Esophagus squamous epithelium (tissue), 5 donors: ENCODE measurements at regions not wholly inside any gene's neighbourhood (a gene's known extent, or its start where the extent isn't known, plus 50 kb on each side); places are given as distances from the start of the nearest gene placed in this dataset.
"Not testable (repeated sequence)": the region's sequence is repeated elsewhere in the genome, so short reads cannot be mapped to it uniquely, and the experiment has no call there.

Source experiments
- DNase-seq: peaks from one replicate; lab custom pipeline; 2025; lab: John Stamatoyannopoulos, UW
- H3K27ac ChIP-seq, 4 donors: fragments of 200-600 bp; sonication (generic); one replicate each; pipeline ENCODE4 v1.5.1; 2016 to 2019; ENCODE audit warnings: mild to moderate bottlenecking in 1 of 4
- H3K27me3 ChIP-seq, 4 donors: fragments of 200-600 bp; sonication (generic); 1 replicate in 3 of 4; 2 replicates in 1 of 4; pipeline versions ENCODE4 v1.5.1 to v1.6.0; 2017 to 2021; ENCODE audit warnings: antibody characterized with exemption in 1 of 4
- H3K36me3 ChIP-seq, 3 donors: fragments of 200-600 bp; sonication (generic); one replicate each; pipeline ENCODE4 v1.5.1; 2016 to 2019
- H3K4me1 ChIP-seq, 3 donors: fragments of 200-600 bp; sonication (generic); one replicate each; pipeline ENCODE4 v1.5.1; 2017 to 2019
- H3K4me3 ChIP-seq, 4 donors: fragments of 200-600 bp; sonication (generic); 1 replicate in 3 of 4; 2 replicates in 1 of 4; pipeline ENCODE4 v1.5.1; 2016 to 2019; ENCODE audit warnings: mild to moderate bottlenecking in 2 of 4, moderate library complexity in 1 of 4
- H3K9me3 ChIP-seq, 3 donors: fragments of 200-600 bp; sonication (generic); one replicate each; pipeline ENCODE4 v1.5.1; 2016 to 2019
- CTCF ChIP-seq, 6 experiments: fragments of 450-650 bp in 4 of 6; fragments of 200-600 bp in 2 of 6; sonication (generic) in 2 of 6; IDR thresholded peaks; one replicate each; pipeline ENCODE4 v1.5.1; 2016 to 2019; ENCODE audit warnings: antibody characterized with exemption in 6 of 6, mild to moderate bottlenecking in 4 of 6, moderate library complexity in 4 of 6
- POLR2A ChIP-seq, 4 donors: fragments of 450-650 bp; IDR thresholded peaks; one replicate each; pipeline ENCODE4 v1.6.1; 2017; ENCODE audit warnings: antibody characterized with exemption in 4 of 4, mild to moderate bottlenecking in 4 of 4, moderate library complexity in 3 of 4
- WGBS, 2 donors: methylation state at CpG; one replicate each; pipeline ENCODE4 v1.1.5; 2018; 5-methylcytosine and 5-hydroxymethylcytosine counted together
- intact Hi-C: fragments of 100-400 bp; cut with DNase I; formaldehyde crosslinking; loops from one replicate; pipeline ENCODE4 v1.15.0; 2022
- donor health status: DM: yes; HTN: yes; CAD: no.

GRCh38 chr11:94245121-94245520, 59.3 kb upstream of the IZUMO1R start:
- Histone ChIP-seq H3K4me3 (no peak overlapping the region), H3K27ac (no peak overlapping the region), H3K27me3 (no peaks in the 10 kb centered on the region), H3K9me3 (peaks cover 0 to 6% (median 0%) of the 10 kb centered on the region in 3 donors), H3K36me3 (no peaks in the 10 kb centered on the region), H3K4me1 (no peaks in the 10 kb centered on the region)
- TF ChIP-seq POLR2A (IDR thresholded peaks at IDR 0.05) = no peak
- no peak for TF ChIP-seq CTCF (IDR thresholded peaks at IDR 0.05)
- no peak for DNase-seq
- intact Hi-C loops = no loop called here

GRCh38 chr11:94248301-94248700, 56.1 kb upstream of the IZUMO1R start:
- DNase-seq = not testable (repeated sequence)

GRCh38 chr11:94254214-94254613, 50.2 kb upstream of the IZUMO1R start:
- DNase-seq = no peak
- H3K27ac ChIP-seq = no peak overlapping the region
- no peaks in the 10 kb centered on the region for H3K27me3 ChIP-seq
- H3K9me3 ChIP-seq = no peaks in the 10 kb centered on the region
- no peak for TF ChIP-seq POLR2A (IDR thresholded peaks at IDR 0.05)
- no peak for TF ChIP-seq CTCF (IDR thresholded peaks at IDR 0.05)
- intact Hi-C loops = no loop called here
- no peaks in the 10 kb centered on the region for H3K36me3 ChIP-seq
- no peak overlapping the region for H3K4me3 ChIP-seq
- H3K4me1 ChIP-seq = no peaks in the 10 kb centered on the region
- 87 to 96% methylated on average over 1 of the region's 1 CpG for WGBS, 2 donors

More at GRCh38 chr11:94248301-94248700, 56.1 kb upstream of the IZUMO1R start:
- H3K27me3 ChIP-seq, intact Hi-C loops, H3K4me1 ChIP-seq, H3K9me3 ChIP-seq, H3K36me3 ChIP-seq: not testable (repeated sequence)
- WGBS, 2 donors = 20% methylated on average over 1 of the region's 6 CpGs; no CpG with 5 or more reads in 1 of the 2 donors
- Histone ChIP-seq H3K27ac (peak overlapping the region in 1 of 4 donors; percentile 29), H3K4me3 (peak overlapping the region in 1 of 4 donors; percentile 21)
